SK-N-MC (cell line): ENCODE measurements at regions not wholly inside any gene's neighbourhood (a gene's known extent, or its start where the extent isn't known, plus 50 kb on each side); places are given as distances from the start of the nearest gene placed in this dataset.

ENCODE experiments used
- DNase-seq: peaks from one replicate; pipeline ENCODE4 v3.0.0-alpha.2; 2011; ENCODE audit warnings: low read depth, low spot score
- H3K27ac ChIP-seq: fragments of 200-600 bp; sonication (generic); 2 replicates; pipeline ENCODE4 v1.5.1; 2016; ENCODE audit warnings: mixed run types
- H3K36me3 ChIP-seq: fragments of 200-600 bp; sonication (generic); 2 replicates; pipeline ENCODE4 v1.6.1; 2017; ENCODE audit warnings: antibody characterized with exemption, low read length, mixed read lengths; ENCODE audit not compliant: insufficient read depth
- H3K4me3 ChIP-seq: fragments of 200-600 bp; sonication (generic); 2 replicates; pipeline ENCODE4 v1.5.1; 2016
- H3K9ac ChIP-seq: fragments of 200-600 bp; sonication (generic); 2 replicates; pipeline ENCODE4 v1.8.0; 2017; ENCODE audit warnings: mixed run types, mixed read lengths; ENCODE audit not compliant: insufficient read length
- H3K9me3 ChIP-seq: fragments of 200-600 bp; sonication (generic); 2 replicates; pipeline ENCODE4 v1.6.1; 2017; ENCODE audit warnings: low read depth, mild to moderate bottlenecking, antibody characterized with exemption, low read length, moderate library complexity, mixed read lengths
- EZH2 ChIP-seq: fragments of 200-600 bp; sonication (generic); IDR thresholded peaks from one replicate; pipeline ENCODE4 v1.6.1; 2017; ENCODE audit warnings: antibody characterized with exemption
- FOXP2 ChIP-seq: optimal IDR thresholded peaks from 2 replicates; pipeline ENCODE3; 2011; ENCODE audit warnings: mild to moderate bottlenecking, moderate library complexity; ENCODE audit not compliant: insufficient read depth; ENCODE audit errors: extremely low read length, control extremely low read depth
- POLR2AphosphoS5 ChIP-seq: IDR thresholded peaks from 2 replicates; pipeline ENCODE4 v1.6.1; 2012; ENCODE audit warnings: mild to moderate bottlenecking, low read depth, low read length, borderline replicate concordance

GRCh38 chr4:71251261-71251660 is 87.6 kb upstream of the SLC4A4 start:
- Histone ChIP-seq H3K4me3 (no peak overlapping the region), H3K36me3 (peaks cover 16% of the 10 kb centered on the region), H3K27ac (no peak overlapping the region), H3K9ac (no peak overlapping the region), H3K9me3 (no peaks in the 10 kb centered on the region)
- DNase-seq, result no peak
- TF ChIP-seq POLR2AphosphoS5, result no peak
- no peak for TF ChIP-seq EZH2
- no peak for TF ChIP-seq FOXP2

GRCh38 chr4:71253545-71253944 is 85.3 kb upstream of the SLC4A4 start:
- Histone ChIP-seq H3K9me3 (no peaks in the 10 kb centered on the region), H3K9ac (no peak overlapping the region), H3K36me3 (peaks cover 22% of the 10 kb centered on the region), H3K27ac (no peak overlapping the region), H3K4me3 (no peak overlapping the region)
- no peak for DNase-seq
- TF ChIP-seq FOXP2, result no peak
- no peak for TF ChIP-seq POLR2AphosphoS5
- TF ChIP-seq EZH2, result no peak

- Histone ChIP-seq H3K9me3 (no peaks in the 10 kb centered on the region), H3K27ac (no peak overlapping the region), H3K4me3 (no peak overlapping the region), H3K9ac (no peak overlapping the region), H3K36me3 (peaks cover 24% of the 10 kb centered on the region)
- no peak for DNase-seq
- no peak for TF ChIP-seq EZH2
- no peak for TF ChIP-seq FOXP2
- TF ChIP-seq POLR2AphosphoS5, result no peak
Measured at GRCh38 chr4:71254451-71255012, 84.3 kb upstream of the SLC4A4 start.

GRCh38 chr4:71255976-71256375 is 82.8 kb upstream of the SLC4A4 start:
- TF ChIP-seq FOXP2, result no peak
- TF ChIP-seq EZH2, result no peak
- no peak overlapping the region for H3K9ac ChIP-seq
- no peak for DNase-seq
- peaks cover 24% of the 10 kb centered on the region for H3K36me3 ChIP-seq
- no peak overlapping the region for H3K4me3 ChIP-seq
- H3K27ac ChIP-seq, result no peak overlapping the region
- H3K9me3 ChIP-seq, result no peaks in the 10 kb centered on the region

- Histone ChIP-seq H3K9ac (no peak overlapping the region), H3K36me3 (peaks cover 24% of the 10 kb centered on the region), H3K4me3 (no peak overlapping the region), H3K27ac (no peak overlapping the region), H3K9me3 (no peaks in the 10 kb centered on the region)
- no peak for DNase-seq
- no peak for TF ChIP-seq EZH2
- TF ChIP-seq POLR2AphosphoS5, result no peak
- no peak for TF ChIP-seq FOXP2
Measured at GRCh38 chr4:71257761-71258160, 81.1 kb upstream of the SLC4A4 start.

- Histone ChIP-seq H3K9ac (no peak overlapping the region), H3K36me3 (peaks cover 24% of the 10 kb centered on the region), H3K9me3 (no peaks in the 10 kb centered on the region), H3K4me3 (no peak overlapping the region), H3K27ac (no peak overlapping the region)
- DNase-seq, result no peak
- TF ChIP-seq EZH2, result no peak
- no peak for TF ChIP-seq FOXP2
- no peak for TF ChIP-seq POLR2AphosphoS5
Measured at GRCh38 chr4:71258323-71258722, 80.5 kb upstream of the SLC4A4 start.

- H3K9ac ChIP-seq, result no peak overlapping the region
- no peak overlapping the region for H3K4me3 ChIP-seq
- no peak for DNase-seq
- no peak for TF ChIP-seq POLR2AphosphoS5
- no peak for TF ChIP-seq FOXP2
- no peak for TF ChIP-seq EZH2
- H3K36me3 ChIP-seq, result peaks cover 24% of the 10 kb centered on the region
- H3K27ac ChIP-seq, result no peak overlapping the region
- H3K9me3 ChIP-seq, result no peaks in the 10 kb centered on the region
Measured at GRCh38 chr4:71259280-71259679, 79.5 kb upstream of the SLC4A4 start.

- Histone ChIP-seq H3K9me3 (no peaks in the 10 kb centered on the region), H3K4me3 (no peak overlapping the region), H3K27ac (no peak overlapping the region), H3K36me3 (peaks cover 22% of the 10 kb centered on the region), H3K9ac (no peak overlapping the region)
- DNase-seq, result no peak
- TF ChIP-seq POLR2AphosphoS5, result no peak
- no peak for TF ChIP-seq EZH2
- TF ChIP-seq FOXP2, result no peak
Measured at GRCh38 chr4:71259911-71260331, 78.9 kb upstream of the SLC4A4 start.

- H3K36me3 ChIP-seq, result peaks cover 15% of the 10 kb centered on the region
- H3K9ac ChIP-seq, result no peak overlapping the region
- H3K9me3 ChIP-seq, result no peaks in the 10 kb centered on the region
- H3K4me3 ChIP-seq, result no peak overlapping the region
- TF ChIP-seq EZH2, result no peak
- TF ChIP-seq FOXP2, result no peak
- no peak for TF ChIP-seq POLR2AphosphoS5
- no peak for DNase-seq
- H3K27ac ChIP-seq, result no peak overlapping the region
Measured at GRCh38 chr4:71260544-71260943, 78.3 kb upstream of the SLC4A4 start.
